ENCODE measurements at regions not wholly inside any gene's neighbourhood (a gene's known extent, or its start where the extent isn't known, plus 50 kb on each side); places are given as distances from the start of the nearest gene placed in this dataset.

- TF ChIP-seq CREB1 (IDR thresholded peaks at IDR 0.05; ENCODE audit: low read depth) (no peak), TEAD4 (IDR thresholded peaks at IDR 0.05) (no peak), ZBTB7A (IDR thresholded peaks at IDR 0.05; ENCODE audit: low read depth) (no peak), MAX (IDR thresholded peaks at IDR 0.05) (no peak), FOXM1 (IDR thresholded peaks at IDR 0.05; ENCODE audit: borderline replicate concordance, low read depth) (no peak), YY1 (IDR thresholded peaks at IDR 0.05; ENCODE audit: low read depth) (no peak), RAD21 (IDR thresholded peaks at IDR 0.05; ENCODE audit: low read depth) (no peak), EP300 (IDR thresholded peaks at IDR 0.05; ENCODE audit: borderline replicate concordance) (no peak), CEBPB (IDR thresholded peaks at IDR 0.05) (no peak), NFIC (IDR thresholded peaks at IDR 0.05) (no peak), REST (IDR thresholded peaks at IDR 0.05; ENCODE audit: low read depth) (no peak), TAF1 (IDR thresholded peaks at IDR 0.05; ENCODE audit: low read depth) (no peak), EGR1 (IDR thresholded peaks at IDR 0.05) (no peak), TCF12 (IDR thresholded peaks at IDR 0.05; ENCODE audit: low read depth) (no peak), USF1 (IDR thresholded peaks at IDR 0.05) (no peak)
Measured at GRCh38 chr3:66610562-66610909, 109.7 kb upstream of the LRIG1 start.

GRCh38 chr3:66615643-66616301 is 115.0 kb upstream of the LRIG1 start:
- no peak for TF ChIP-seq FOXM1 (IDR thresholded peaks at IDR 0.05; ENCODE audit: borderline replicate concordance, low read depth)
- TF ChIP-seq TCF12 (IDR thresholded peaks at IDR 0.05; ENCODE audit: low read depth): peak; percentile 61; the same call in 1 of the 2 replicates
- peak; percentile 49; the same call in 1 of the 2 replicates for TF ChIP-seq CEBPB (IDR thresholded peaks at IDR 0.05)
- TF ChIP-seq MAX (IDR thresholded peaks at IDR 0.05): peak; percentile 15; the same call in 1 of the 2 replicates

- no peak for TF ChIP-seq RAD21 (IDR thresholded peaks at IDR 0.05; ENCODE audit: low read depth)
- no peak for TF ChIP-seq USF1 (IDR thresholded peaks at IDR 0.05)
- no peak for TF ChIP-seq ZBTB7A (IDR thresholded peaks at IDR 0.05; ENCODE audit: low read depth)
- TF ChIP-seq TAF1 (IDR thresholded peaks at IDR 0.05; ENCODE audit: low read depth): no peak
- TF ChIP-seq EGR1 (IDR thresholded peaks at IDR 0.05): no peak
- no peak for TF ChIP-seq TEAD4 (IDR thresholded peaks at IDR 0.05)
- TF ChIP-seq CREB1 (IDR thresholded peaks at IDR 0.05; ENCODE audit: low read depth): no peak
- no peak for TF ChIP-seq MAX (IDR thresholded peaks at IDR 0.05)
- no peak for TF ChIP-seq TCF12 (IDR thresholded peaks at IDR 0.05; ENCODE audit: low read depth)
- TF ChIP-seq REST (IDR thresholded peaks at IDR 0.05; ENCODE audit: low read depth): no peak
- TF ChIP-seq CEBPB (IDR thresholded peaks at IDR 0.05): no peak
- TF ChIP-seq FOXM1 (IDR thresholded peaks at IDR 0.05; ENCODE audit: borderline replicate concordance, low read depth): no peak
- TF ChIP-seq NFIC (IDR thresholded peaks at IDR 0.05): no peak
- TF ChIP-seq YY1 (IDR thresholded peaks at IDR 0.05; ENCODE audit: low read depth): no peak
- no peak for TF ChIP-seq EP300 (IDR thresholded peaks at IDR 0.05; ENCODE audit: borderline replicate concordance)
Measured at GRCh38 chr3:66617351-66617750, 116.5 kb upstream of the LRIG1 start.

- TF ChIP-seq NFIC (IDR thresholded peaks at IDR 0.05) (no peak), YY1 (IDR thresholded peaks at IDR 0.05; ENCODE audit: low read depth) (no peak), FOXM1 (IDR thresholded peaks at IDR 0.05; ENCODE audit: borderline replicate concordance, low read depth) (no peak), CREB1 (IDR thresholded peaks at IDR 0.05; ENCODE audit: low read depth) (no peak), EGR1 (IDR thresholded peaks at IDR 0.05) (no peak), TAF1 (IDR thresholded peaks at IDR 0.05; ENCODE audit: low read depth) (no peak), ZBTB7A (IDR thresholded peaks at IDR 0.05; ENCODE audit: low read depth) (no peak)
Measured at GRCh38 chr3:66618066-66618465, 117.2 kb upstream of the LRIG1 start.

- no peak for TF ChIP-seq TAF1 (IDR thresholded peaks at IDR 0.05; ENCODE audit: low read depth)
- no peak for TF ChIP-seq YY1 (IDR thresholded peaks at IDR 0.05; ENCODE audit: low read depth)
- TF ChIP-seq CREB1 (IDR thresholded peaks at IDR 0.05; ENCODE audit: low read depth): no peak
- no peak for TF ChIP-seq RAD21 (IDR thresholded peaks at IDR 0.05; ENCODE audit: low read depth)
- TF ChIP-seq REST (IDR thresholded peaks at IDR 0.05; ENCODE audit: low read depth): no peak
- no peak for TF ChIP-seq FOXM1 (IDR thresholded peaks at IDR 0.05; ENCODE audit: borderline replicate concordance, low read depth)
- no peak for TF ChIP-seq EGR1 (IDR thresholded peaks at IDR 0.05)
- no peak for TF ChIP-seq ZBTB7A (IDR thresholded peaks at IDR 0.05; ENCODE audit: low read depth)
- no peak for TF ChIP-seq TCF12 (IDR thresholded peaks at IDR 0.05; ENCODE audit: low read depth)
- TF ChIP-seq CEBPB (IDR thresholded peaks at IDR 0.05): no peak
- TF ChIP-seq USF1 (IDR thresholded peaks at IDR 0.05): no peak
- no peak for TF ChIP-seq TEAD4 (IDR thresholded peaks at IDR 0.05)
- no peak for TF ChIP-seq NFIC (IDR thresholded peaks at IDR 0.05)
- no peak for TF ChIP-seq EP300 (IDR thresholded peaks at IDR 0.05; ENCODE audit: borderline replicate concordance)
- no peak for TF ChIP-seq MAX (IDR thresholded peaks at IDR 0.05)
Measured at GRCh38 chr3:66620296-66620695, 119.5 kb upstream of the LRIG1 start.

Data from Ishikawa (cell line).